Fibroblast of skin of back (primary cell): ENCODE measurements at regions not wholly inside any gene's neighbourhood (a gene's known extent, or its start where the extent isn't known, plus 50 kb on each side); places are given as distances from the start of the nearest gene placed in this dataset.

Source experiments
- DNase-seq: peaks from one replicate; pipeline ENCODE4 v3.0.0-alpha.2; 2013

GRCh38 chr13:34044041-34044440 is 226.1 kb downstream of the RFC3 start:
- peak; percentile 62 for DNase-seq

DNA sequence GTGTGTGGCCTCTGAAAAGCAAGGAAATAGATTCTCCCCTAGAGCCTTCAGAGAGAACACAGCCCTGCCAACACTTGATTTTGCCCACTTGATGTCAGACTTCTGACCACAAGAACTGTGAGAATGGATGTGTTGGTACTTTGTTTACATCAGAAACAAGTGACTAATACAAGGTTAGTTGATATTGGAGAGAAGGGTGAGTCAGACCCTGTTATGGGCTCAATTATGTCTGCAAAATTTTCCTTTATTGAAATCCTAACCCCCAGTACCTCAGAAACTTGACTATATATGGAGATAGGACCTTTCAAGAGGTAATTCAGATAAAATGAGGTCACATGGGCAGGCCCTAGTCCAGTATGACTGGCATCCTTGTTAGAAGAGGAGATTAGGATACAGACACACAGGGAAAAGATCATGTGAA is 226.7 kb downstream of the RFC3 start:
- peak; percentile 78 for DNase-seq

DNA sequence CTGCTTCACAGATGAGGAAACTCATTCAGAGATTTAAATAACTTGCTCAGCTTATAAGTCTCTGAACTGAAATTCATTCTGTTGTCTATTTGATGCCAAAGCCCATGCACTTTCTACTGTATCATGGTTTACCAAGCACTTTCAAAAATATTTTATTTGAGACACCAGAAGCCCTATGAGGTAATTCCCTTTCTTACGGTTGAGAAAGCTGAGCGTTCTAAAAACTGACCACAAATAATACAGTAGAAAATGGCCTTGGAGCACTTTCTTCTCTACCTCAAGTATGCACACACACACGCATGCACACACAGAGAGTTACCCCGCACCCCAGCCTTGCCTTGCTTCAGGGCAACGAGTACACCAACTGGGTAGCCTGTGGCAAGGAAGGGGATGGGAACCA is 228.5 kb downstream of the RFC3 start:
- no peak for DNase-seq

DNA sequence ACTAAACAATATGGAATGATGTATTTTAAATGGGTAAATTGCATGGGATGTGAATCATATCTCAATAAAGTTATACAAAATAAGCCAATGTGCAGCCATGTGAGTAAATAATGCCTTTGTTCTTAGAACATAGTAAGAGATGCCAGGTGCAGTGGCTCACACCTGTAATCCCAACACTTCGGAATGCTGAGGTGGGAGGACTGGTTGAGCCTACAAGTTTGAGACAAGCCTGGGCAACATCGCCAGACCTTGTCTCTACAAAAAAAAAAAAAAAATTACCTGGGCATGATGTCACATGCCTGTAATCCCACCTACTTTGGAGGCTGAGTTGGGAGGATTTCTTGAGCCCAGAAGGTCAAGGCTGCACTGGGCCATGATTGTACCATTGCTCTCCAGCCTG is 230.7 kb downstream of the RFC3 start:
- DNase-seq, result no peak

DNA sequence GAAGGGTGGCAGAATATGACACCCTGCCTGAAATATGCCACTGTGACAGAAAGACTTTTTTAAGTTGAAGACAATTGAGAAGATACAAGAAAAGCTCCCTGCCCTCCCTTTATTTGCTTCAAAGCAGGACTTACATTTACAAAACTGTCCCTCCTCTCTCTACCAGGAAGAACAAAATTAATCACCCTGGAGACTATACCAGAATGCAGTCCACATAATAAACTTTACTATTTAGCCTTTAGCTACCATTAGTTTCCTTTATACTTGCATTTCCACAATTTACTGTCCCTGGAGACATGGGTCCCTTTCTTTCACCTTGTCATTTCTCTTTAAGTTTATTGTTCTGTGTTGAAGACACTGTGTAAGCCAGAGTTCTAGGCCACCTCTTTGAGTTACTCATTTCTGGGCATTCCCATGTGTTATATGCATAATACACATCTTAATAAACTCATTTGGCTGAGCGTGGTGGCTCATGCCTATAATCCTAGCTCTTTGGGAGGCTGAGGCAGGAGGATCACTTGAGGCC is 238.8 kb downstream of the RFC3 start:
- no peak for DNase-seq

DNA sequence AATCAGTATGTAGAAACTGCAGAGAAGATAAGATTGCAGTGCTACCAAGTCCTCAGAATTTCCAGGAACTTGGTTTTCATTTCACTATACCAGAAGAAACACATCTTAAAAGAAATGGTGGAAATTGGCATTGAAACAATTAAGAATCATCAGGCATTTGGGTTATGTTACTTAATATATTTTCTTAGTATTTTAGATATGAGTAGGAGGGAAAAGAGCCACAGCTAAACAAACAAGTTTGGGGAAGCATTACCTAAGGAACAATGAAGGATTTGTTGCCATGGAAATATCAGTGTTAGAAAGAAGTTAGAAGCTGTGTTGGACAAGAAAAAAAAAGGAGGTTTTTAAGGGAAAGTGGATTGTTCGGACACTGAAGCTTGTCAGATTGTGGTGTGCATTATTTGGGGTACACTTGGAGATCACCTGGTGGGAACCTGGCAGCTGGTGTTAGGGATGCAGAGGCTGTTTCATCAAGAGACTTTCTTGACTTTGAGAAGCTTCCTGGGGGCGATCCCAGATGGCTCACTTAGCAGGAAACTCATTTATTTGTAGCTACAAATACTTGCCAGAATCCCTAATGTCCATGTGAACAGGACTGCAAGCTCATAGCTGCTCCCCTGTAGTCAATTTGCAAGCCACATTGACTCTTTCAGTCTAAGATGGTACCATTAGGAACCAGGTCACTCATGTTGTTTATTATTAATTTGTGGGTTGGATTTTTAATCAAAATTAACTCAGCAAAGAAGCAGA is 246.7 kb downstream of the RFC3 start:
- no peak for DNase-seq

DNA sequence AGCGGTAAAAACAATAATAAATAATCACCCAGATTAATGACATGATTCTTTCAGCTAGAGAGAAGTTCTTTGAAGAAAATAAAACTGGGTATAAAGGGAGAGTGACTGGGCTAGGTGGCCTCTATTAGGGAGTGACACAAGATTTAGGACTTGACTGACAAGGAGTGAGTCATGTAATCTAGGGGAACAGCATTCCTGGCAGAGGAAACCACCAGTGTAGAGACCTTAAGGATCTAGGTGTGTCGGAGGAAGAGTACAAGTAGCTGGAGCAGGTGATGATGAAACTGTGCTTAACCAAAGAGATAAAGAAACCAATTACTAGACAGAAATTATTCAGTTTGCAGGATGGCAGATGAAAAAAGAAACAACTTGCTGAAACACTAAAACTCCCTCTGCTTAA is 248.0 kb downstream of the RFC3 start:
- DNase-seq, result no peak

DNA sequence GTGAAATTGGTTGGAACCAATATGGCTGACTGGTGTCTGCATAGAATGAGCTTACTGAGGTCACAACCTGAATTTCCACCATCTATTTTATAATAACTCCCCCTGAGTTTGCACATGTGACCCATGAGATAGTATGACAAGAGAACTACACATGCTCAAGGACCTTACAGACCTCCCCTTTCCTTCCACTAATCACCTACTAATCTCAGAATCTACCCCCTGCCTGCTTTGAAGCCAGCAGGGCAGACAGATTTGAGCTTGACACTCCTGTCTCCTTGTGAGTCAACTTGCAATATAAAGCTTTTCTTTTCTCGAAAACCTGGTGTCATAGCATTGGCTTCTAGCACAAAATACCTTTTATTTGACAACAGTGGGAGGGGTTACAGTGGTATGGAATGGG is 248.4 kb downstream of the RFC3 start:
- DNase-seq, result no peak

- DNase-seq, result peak; percentile 46
Measured at GRCh38 chr13:34070006-34070405, 252.1 kb downstream of the RFC3 start.

GRCh38 chr13:34070544-34071303 is 252.8 kb downstream of the RFC3 start:
- DNase-seq, result no peak

DNA sequence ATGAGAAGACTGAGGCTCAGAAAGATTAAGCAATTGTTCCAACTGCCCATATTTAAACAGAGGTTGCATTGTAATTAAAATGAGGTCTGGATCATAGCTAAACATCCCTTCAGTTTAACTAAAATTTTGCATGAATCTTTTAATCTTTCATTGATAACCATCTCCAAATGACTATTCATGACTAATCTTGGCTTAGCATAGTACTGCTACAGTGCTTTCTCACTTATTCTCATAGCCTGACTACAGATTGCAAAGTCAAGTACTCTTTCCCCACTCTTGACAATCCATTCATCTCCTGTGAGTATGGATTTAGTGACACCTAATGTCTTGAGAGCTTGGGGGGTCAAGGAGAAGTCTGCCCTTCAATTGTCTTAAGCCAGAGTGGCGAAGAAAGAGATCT is 258.4 kb downstream of the RFC3 start:
- DNase-seq, result no peak

- DNase-seq, result peak; percentile 82
Measured at GRCh38 chr13:34076943-34077703, 259.2 kb downstream of the RFC3 start.

- DNase-seq, result no peak
Measured at GRCh38 chr13:34078334-34078999, 260.5 kb downstream of the RFC3 start.

GRCh38 chr13:34085204-34085603 is 267.3 kb downstream of the RFC3 start:
- no peak for DNase-seq

- DNase-seq, result no peak
Measured at GRCh38 chr13:34086281-34086680, 268.3 kb downstream of the RFC3 start.

GRCh38 chr13:34087791-34088190 is 269.8 kb downstream of the RFC3 start:
- DNase-seq, result no peak

GRCh38 chr13:34103854-34104253 is 285.9 kb downstream of the RFC3 start:
- no peak for DNase-seq

DNA sequence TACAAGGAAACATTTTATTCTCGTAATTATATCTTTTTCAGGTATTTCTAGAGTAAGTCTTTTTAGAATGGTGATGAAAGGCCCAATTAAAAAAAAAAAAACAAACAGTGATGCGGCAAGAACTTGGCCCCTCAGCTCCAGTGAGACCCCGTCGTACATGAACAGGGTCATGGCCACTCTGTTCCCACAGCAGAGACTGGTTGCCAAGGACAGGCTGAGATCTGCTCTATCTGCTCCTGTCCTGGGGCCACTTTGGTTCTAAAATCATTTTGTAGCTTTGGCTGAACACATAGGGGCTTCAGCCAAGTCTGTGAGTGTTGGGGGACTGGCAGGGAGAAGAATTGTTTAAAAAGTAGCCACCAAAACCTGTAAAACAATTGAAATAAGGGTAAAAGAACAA is 286.9 kb downstream of the RFC3 start:
- DNase-seq, result no peak

DNA sequence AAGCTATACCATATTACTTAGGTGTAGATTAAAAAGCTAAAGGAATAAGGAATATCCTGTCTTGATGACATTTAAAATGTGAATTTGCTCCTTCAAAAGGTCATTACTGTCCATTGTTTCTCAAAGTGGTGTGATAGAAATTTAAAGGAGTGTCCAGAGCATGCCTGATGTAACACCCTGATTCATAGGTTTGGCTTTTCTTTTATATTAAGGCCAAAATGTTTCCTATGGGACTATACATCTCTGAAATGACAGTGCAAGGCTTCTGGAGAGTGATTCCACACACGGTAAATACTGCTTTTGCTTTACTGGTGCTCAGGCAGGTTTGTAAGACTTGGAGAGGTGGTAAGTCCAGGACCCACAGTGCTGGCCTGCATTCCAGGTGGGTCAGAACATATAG is 289.9 kb downstream of the RFC3 start:
- DNase-seq, result peak; percentile 8

GRCh38 chr13:34108410-34108809 is 290.5 kb downstream of the RFC3 start:
- no peak for DNase-seq

DNA sequence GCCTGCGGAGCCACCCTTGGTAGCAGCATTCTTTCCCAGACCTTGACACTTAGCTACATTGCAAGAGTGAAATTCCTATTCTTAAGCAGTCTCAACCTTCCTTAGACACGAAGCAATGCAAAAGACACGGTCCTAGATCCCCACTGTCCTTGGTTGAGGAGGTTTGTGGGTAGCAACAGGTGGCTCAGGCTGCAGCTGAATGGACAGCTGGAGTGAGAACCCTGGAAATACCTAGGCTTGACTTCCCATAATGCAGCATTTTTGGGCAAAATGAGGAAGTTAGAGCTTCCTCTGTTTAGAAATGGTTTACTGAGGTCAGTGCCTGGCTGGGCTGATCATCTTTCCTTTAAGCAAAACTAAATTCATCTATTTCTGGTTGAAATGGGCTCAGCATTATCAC is 296.6 kb downstream of the RFC3 start:
- DNase-seq, result no peak

- no peak for DNase-seq
Measured at GRCh38 chr13:34116651-34117050, 298.7 kb downstream of the RFC3 start.
